ENCODE measurements at regions not wholly inside any gene's neighbourhood (a gene's known extent, or its start where the extent isn't known, plus 50 kb on each side); places are given as distances from the start of the nearest gene placed in this dataset.

DNA sequence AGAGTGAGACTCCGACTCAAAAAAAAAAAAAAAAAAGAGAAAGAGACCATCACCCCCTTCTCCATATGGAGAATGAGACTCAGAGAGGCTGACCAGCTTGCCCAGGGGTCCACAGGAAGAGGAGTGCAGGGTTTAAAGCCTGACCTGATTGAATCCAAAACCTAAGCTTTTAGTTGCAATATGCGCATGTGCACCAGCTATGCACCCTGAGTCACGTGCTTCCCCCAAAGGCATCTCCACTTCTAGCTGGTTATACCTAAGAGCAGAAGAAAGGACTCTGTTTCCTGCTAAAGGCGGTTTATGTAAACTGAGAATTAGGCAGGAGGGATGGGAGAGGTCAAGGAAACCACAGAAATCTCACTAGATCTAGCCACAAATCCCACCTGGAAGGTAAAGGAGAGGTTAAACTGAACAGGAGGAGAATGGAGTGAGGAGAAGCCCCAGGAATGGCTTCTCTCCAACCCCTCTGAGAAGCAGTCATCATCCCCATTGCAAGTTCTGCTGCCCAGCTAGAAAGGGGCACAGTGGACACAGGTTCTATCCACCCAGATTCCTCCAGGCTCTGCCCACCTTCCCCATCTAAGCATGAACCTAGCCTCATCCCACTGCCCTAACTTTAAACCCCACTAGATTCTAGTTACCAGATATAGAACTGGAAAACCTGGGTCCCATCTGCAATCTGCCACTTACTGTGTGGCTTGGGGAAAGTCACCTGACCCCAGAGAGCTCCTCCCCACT, 171.3 kb downstream of the ACTL7B start:
- H3K4me3 ChIP-seq (replicated peaks; ENCODE audit: low read depth, low read length) = no peak overlapping the region
- DNase-seq (ENCODE audit: extremely low read depth, low read depth) = no peak

DNA sequence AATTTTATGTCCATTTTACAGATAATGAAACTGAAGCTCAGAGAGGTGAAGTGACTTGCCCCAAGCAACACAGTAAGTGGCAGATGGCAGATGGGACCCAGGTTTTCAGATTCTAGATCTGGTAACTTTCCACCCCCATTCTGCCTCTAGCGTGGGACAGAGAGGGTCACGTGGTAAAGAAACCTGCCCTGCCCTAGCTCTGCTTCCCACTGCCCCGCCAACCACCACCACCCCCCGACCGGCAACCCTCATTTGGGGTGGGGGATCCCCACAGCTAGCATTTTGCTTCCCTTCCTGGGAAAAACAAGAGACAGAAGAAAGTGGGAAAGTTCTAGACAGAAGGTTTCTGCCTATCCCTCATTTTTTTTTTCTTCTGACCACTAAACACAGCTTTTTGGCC, 172.5 kb downstream of the ACTL7B start:
- no peak for TF ChIP-seq CTCF (IDR thresholded peaks at IDR 0.05; ENCODE audit: low read depth, low read length, missing control alignments)
- no peak for DNase-seq (ENCODE audit: extremely low read depth, low read depth)
- H3K4me3 ChIP-seq (replicated peaks; ENCODE audit: low read depth, low read length) = no peak overlapping the region

More for the DNA sequence above, 171.3 kb downstream of the ACTL7B start:
- no peak for TF ChIP-seq CTCF (IDR thresholded peaks at IDR 0.05; ENCODE audit: low read depth, low read length, missing control alignments)

DNA sequence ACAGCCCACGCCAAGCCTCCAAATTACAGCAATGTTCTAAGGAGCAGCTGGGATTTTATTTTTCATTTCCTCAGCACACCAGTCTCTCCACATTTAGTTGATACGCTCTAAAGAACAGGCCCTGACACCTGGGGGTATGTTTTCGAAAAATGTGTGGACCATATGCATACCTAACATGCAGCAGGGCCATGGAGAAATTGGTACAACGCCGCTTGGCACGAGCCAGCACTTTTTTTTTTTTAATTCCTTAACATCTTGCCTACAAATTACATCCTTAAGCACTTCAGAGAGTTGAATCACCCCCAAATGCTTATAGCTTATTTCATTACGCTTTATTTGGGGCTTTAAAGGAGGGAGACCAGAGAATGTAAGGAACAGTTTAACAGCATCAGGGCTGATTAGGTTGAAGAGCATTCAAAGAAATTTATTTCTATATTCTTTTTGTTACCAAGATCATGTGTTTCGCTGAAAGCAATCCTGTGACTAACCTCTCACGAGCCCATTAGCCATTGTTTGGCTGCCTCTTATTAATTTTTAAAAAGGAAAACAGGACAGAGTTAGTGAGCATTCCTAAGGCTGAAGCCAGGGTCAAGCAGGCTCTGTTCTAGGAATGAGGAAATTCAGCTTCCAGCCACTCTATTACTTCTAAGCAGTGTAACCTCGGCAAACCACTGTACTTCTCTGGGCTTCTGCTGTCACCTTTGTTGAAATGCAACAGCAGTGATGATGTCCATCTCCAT, 173.8 kb downstream of the ACTL7B start:
- no peak overlapping the region for H3K4me3 ChIP-seq (replicated peaks; ENCODE audit: low read depth, low read length)
- DNase-seq (ENCODE audit: extremely low read depth, low read depth) = peak; percentile 51
- TF ChIP-seq CTCF (IDR thresholded peaks at IDR 0.05; ENCODE audit: low read depth, low read length, missing control alignments) = no peak

DNA sequence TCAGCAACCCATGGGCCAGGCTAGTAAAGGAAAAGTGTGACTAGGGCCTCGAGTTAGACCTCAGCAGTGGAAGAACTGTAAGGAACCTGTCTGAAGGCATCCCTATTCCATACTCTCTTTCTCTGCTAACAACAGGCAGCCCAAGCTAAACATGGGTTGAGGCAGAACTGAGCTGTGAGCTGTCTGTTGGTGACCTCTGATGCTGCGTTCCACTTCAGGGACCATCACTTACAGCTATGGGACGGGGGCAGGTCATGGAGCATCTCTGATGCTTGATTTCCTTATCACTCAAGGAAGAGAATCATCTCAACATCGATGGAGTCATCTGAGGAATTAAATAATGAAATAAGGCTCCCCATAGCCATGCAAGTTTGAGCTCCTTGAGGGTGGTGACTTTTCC, 174.8 kb downstream of the ACTL7B start:
- TF ChIP-seq CTCF (IDR thresholded peaks at IDR 0.05; ENCODE audit: low read depth, low read length, missing control alignments) = no peak
- no peak for DNase-seq (ENCODE audit: extremely low read depth, low read depth)
- no peak overlapping the region for H3K4me3 ChIP-seq (replicated peaks; ENCODE audit: low read depth, low read length)

DNA sequence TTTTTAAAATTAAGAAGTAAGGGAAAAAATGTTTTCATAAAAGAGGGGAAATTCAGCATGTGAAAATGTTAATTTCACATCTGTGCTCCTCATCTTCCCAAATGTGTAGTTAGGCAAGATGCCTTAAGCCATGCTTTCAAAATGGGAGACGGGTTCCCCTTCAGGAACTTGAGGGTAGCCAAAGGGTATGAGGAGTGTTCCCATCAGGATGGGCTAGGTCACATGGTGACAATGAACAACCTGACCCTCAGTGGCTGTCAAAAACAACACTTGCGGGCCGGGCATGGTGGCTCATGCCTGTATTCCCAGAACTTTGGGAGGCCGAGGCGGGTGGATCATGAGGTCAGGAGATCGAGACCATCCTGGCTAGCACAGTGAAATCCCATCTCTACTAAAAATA, 178.0 kb downstream of the ACTL7B start:
- no peak overlapping the region for H3K4me3 ChIP-seq (replicated peaks; ENCODE audit: low read depth, low read length)
- no peak for DNase-seq (ENCODE audit: extremely low read depth, low read depth)
- no peak for TF ChIP-seq CTCF (IDR thresholded peaks at IDR 0.05; ENCODE audit: low read depth, low read length, missing control alignments)

- no peak for TF ChIP-seq CTCF (IDR thresholded peaks at IDR 0.05; ENCODE audit: low read depth, low read length, missing control alignments)
- H3K4me3 ChIP-seq (replicated peaks; ENCODE audit: low read depth, low read length) = no peak overlapping the region
- no peak for DNase-seq (ENCODE audit: extremely low read depth, low read depth)
These were observed 179.4 kb downstream of the ACTL7B start for GRCh38 chr9:108676355-108676754.

Data from HFF-Myc (cell line).